ENCODE measurements at regions not wholly inside any gene's neighbourhood (a gene's known extent, or its start where the extent isn't known, plus 50 kb on each side); places are given as distances from the start of the nearest gene placed in this dataset.

- 50 to 53% methylated on average over 5 of the region's 5 CpGs for WGBS, 2 donors
- intact Hi-C loops (cut with DNase I), result no loop called here
- peak; percentile 30 for DNase-seq
Observed at GRCh38 chr16:9225527-9226316, 134.3 kb downstream of the HAPSTR1 start.

GRCh38 chr16:9226924-9227323 lies 135.5 kb downstream of the HAPSTR1 start:
- no peak for TF ChIP-seq POLR2AphosphoS5 (IDR thresholded peaks at IDR 0.05)
- TF ChIP-seq POLR2A (IDR thresholded peaks at IDR 0.05), result no peak
- TF ChIP-seq EP300 (IDR thresholded peaks at IDR 0.05), result no peak
- Histone ChIP-seq H3K4me1 (no peaks in the 10 kb centered on the region), H3K4me3 (no peak overlapping the region), H3K36me3 (no peaks in the 10 kb centered on the region), H3K27me3 (no peaks in the 10 kb centered on the region), H3K9me3 (no peaks in the 10 kb centered on the region), H3K27ac (no peak overlapping the region)
- no peak for DNase-seq
- intact Hi-C loops (cut with DNase I), result no loop called here
- 41 to 61% methylated on average over 7 of the region's 7 CpGs for WGBS, 2 donors

More at GRCh38 chr16:9225527-9226316, 134.3 kb downstream of the HAPSTR1 start:
- Histone ChIP-seq H3K4me1 (no peaks in the 10 kb centered on the region), H3K4me3 (no peak overlapping the region), H3K36me3 (no peaks in the 10 kb centered on the region), H3K27ac (no peak overlapping the region), H3K27me3 (no peaks in the 10 kb centered on the region), H3K9me3 (no peaks in the 10 kb centered on the region)
- TF ChIP-seq CTCF (IDR thresholded peaks at IDR 0.05) (no peak), POLR2A (IDR thresholded peaks at IDR 0.05) (no peak), POLR2AphosphoS5 (IDR thresholded peaks at IDR 0.05) (no peak), EP300 (IDR thresholded peaks at IDR 0.05) (no peak)

GRCh38 chr16:9231039-9231438 lies 139.6 kb downstream of the HAPSTR1 start:
- no peak for DNase-seq
- WGBS, 2 donors, result 29 to 38% methylated on average over 2 of the region's 2 CpGs
- Histone ChIP-seq H3K4me1 (no peaks in the 10 kb centered on the region), H3K36me3 (no peaks in the 10 kb centered on the region), H3K27me3 (no peaks in the 10 kb centered on the region), H3K9me3 (no peaks in the 10 kb centered on the region), H3K4me3 (no peak overlapping the region), H3K27ac (no peak overlapping the region)
- intact Hi-C loops (cut with DNase I), result no loop called here
- TF ChIP-seq POLR2AphosphoS5 (IDR thresholded peaks at IDR 0.05) (no peak), POLR2A (IDR thresholded peaks at IDR 0.05) (no peak), CTCF (IDR thresholded peaks at IDR 0.05) (no peak), EP300 (IDR thresholded peaks at IDR 0.05) (no peak)

GRCh38 chr16:9232102-9232770 lies 140.8 kb downstream of the HAPSTR1 start:
- 39 to 44% methylated on average over 5 of the region's 5 CpGs for WGBS, 2 donors
- Histone ChIP-seq H3K4me1 (no peaks in the 10 kb centered on the region), H3K27me3 (no peaks in the 10 kb centered on the region), H3K36me3 (no peaks in the 10 kb centered on the region), H3K9me3 (peaks cover 0 to 2% (median 0%) of the 10 kb centered on the region in 4 donors), H3K4me3 (no peak overlapping the region), H3K27ac (no peak overlapping the region)
- no peak for DNase-seq
- intact Hi-C loops (cut with DNase I), result no loop called here
- no peak for TF ChIP-seq POLR2A (IDR thresholded peaks at IDR 0.05)
- TF ChIP-seq EP300 (IDR thresholded peaks at IDR 0.05), result no peak
- no peak for TF ChIP-seq CTCF (IDR thresholded peaks at IDR 0.05)
- no peak for TF ChIP-seq POLR2AphosphoS5 (IDR thresholded peaks at IDR 0.05)

- intact Hi-C loops (cut with DNase I), result no loop called here
- no peaks in the 10 kb centered on the region for H3K4me1 ChIP-seq
- no peak overlapping the region for H3K27ac ChIP-seq
- no peaks in the 10 kb centered on the region for H3K36me3 ChIP-seq
- 36 to 45% methylated on average over 2 of the region's 2 CpGs for WGBS, 2 donors
- H3K9me3 ChIP-seq, result peaks cover 0 to 5% (median 0%) of the 10 kb centered on the region in 4 donors
- H3K4me3 ChIP-seq, result no peak overlapping the region
- H3K27me3 ChIP-seq, result no peaks in the 10 kb centered on the region
- TF ChIP-seq EP300 (IDR thresholded peaks at IDR 0.05) (no peak), POLR2AphosphoS5 (IDR thresholded peaks at IDR 0.05) (no peak), CTCF (IDR thresholded peaks at IDR 0.05) (no peak), POLR2A (IDR thresholded peaks at IDR 0.05) (no peak)
- DNase-seq, result no peak
Observed at GRCh38 chr16:9235867-9236266, 144.4 kb downstream of the HAPSTR1 start.

All from sigmoid colon (tissue), 6 donors.